ENCODE measurements at regions not wholly inside any gene's neighbourhood (a gene's known extent, or its start where the extent isn't known, plus 50 kb on each side); places are given as distances from the start of the nearest gene placed in this dataset.

DNA sequence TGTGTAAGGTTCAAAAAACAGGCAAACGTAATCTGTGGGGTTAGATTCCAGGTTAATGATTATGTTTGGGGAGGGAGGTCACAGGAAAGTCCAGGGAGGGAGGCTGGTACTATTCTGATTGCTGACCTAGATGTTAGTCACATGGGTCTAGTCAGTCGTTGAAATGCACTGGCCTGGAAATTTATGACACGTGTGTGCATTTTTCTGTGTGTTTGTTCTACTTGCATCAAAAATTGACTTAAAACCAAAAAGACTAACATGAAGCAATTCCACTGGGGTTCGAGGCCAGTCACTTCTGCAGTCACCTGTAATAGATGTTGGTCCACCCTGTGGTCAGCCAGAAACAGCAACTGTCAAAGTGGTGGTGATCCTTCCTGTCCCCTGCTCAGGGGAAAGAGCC lies 104.2 kb upstream of the MLN start:
- no peak for TF ChIP-seq CTCF (IDR thresholded peaks at IDR 0.05; ENCODE audit: control insufficient read depth, insufficient read depth, low read depth, low read length, missing control alignments)
- DNase-seq (ENCODE audit: low read depth) = no peak
- H3K4me3 ChIP-seq (ENCODE audit: control insufficient read depth, low read depth, low read length) = no peak overlapping the region

DNA sequence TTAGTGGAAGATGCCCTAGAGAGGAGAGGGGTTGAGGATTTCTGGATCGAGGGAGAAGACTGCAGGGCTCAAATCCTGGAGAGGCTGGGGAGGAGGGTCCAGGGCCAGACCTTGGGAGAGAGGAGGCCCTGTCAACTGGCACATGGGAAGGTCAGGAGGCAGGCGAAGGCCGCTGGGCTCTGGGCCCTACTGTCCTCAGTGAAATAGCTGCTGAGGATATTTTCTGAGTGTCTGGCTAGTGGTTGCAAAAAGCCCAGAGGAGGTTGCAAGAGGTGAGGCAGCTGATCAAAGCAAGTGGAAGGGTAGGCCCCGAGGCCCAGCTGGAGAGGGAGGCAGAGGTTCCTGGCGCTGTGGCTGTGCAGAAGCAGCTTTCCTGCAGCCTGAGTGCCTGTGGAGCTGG lies 103.4 kb upstream of the MLN start:
- TF ChIP-seq CTCF (IDR thresholded peaks at IDR 0.05; ENCODE audit: control insufficient read depth, insufficient read depth, low read depth, low read length, missing control alignments) = no peak
- H3K4me3 ChIP-seq (ENCODE audit: control insufficient read depth, low read depth, low read length) = no peak overlapping the region
- no peak for DNase-seq (ENCODE audit: low read depth)

GRCh38 chr6:33906439-33906838 lies 102.6 kb upstream of the MLN start:
- no peak for TF ChIP-seq CTCF (IDR thresholded peaks at IDR 0.05; ENCODE audit: control insufficient read depth, insufficient read depth, low read depth, low read length, missing control alignments)
- no peak overlapping the region for H3K4me3 ChIP-seq (ENCODE audit: control insufficient read depth, low read depth, low read length)
- no peak for DNase-seq (ENCODE audit: low read depth)

DNA sequence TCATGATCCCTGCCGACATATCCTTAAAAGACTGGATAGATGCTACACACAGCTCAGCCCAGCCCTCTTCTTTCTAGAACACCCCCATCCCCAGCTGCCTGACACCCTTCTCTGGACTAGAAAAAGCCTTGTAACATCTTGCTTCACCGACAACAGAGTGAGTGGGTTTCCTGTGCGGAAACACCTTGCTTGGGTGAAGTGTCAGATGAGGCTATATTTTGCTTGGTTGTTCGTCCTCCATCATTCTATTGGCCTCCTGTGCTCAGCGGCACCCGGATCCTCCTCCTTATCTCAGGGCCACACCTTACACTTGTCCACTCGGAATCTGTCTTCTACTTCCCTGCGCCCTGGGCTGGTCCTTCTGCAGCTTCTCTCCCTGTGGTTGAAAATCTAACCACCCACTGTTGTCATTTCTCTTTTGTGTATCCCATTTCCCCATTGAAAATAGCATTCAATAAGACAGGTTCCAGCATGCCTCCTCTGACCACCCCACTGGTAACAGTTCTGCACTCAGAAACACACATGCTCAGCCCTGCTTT lies 101.3 kb upstream of the MLN start:
- no peak for TF ChIP-seq CTCF (IDR thresholded peaks at IDR 0.05; ENCODE audit: control insufficient read depth, insufficient read depth, low read depth, low read length, missing control alignments)
- H3K4me3 ChIP-seq (ENCODE audit: control insufficient read depth, low read depth, low read length) = no peak overlapping the region
- no peak for DNase-seq (ENCODE audit: low read depth)

DNA sequence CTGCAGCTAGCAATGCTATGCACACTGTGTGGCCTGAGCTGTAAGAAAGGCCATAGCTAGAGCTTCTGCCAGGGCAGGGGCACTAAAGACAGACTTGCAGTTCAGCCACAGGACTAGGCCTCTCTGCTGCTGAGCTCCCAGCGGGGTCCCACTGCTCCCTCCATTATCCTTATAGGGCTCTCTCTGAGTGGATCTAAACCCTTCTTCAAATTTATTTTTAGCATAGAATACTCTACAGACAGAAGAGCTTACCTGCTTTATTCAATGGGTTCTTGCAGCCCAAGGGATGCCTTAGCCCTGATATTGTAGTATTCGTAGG lies 100.9 kb upstream of the MLN start:
- no peak for DNase-seq (ENCODE audit: low read depth)
- TF ChIP-seq CTCF (IDR thresholded peaks at IDR 0.05; ENCODE audit: control insufficient read depth, insufficient read depth, low read depth, low read length, missing control alignments) = no peak
- no peak overlapping the region for H3K4me3 ChIP-seq (ENCODE audit: control insufficient read depth, low read depth, low read length)

GRCh38 chr6:33904050-33904746 lies 100.4 kb upstream of the MLN start:
- TF ChIP-seq CTCF (IDR thresholded peaks at IDR 0.05; ENCODE audit: control insufficient read depth, insufficient read depth, low read depth, low read length, missing control alignments) = no peak
- no peak overlapping the region for H3K4me3 ChIP-seq (ENCODE audit: control insufficient read depth, low read depth, low read length)
- no peak for DNase-seq (ENCODE audit: low read depth)

All from AG09309 (cell line).